Fibroblast of villous mesenchyme (primary cell): ENCODE measurements at regions not wholly inside any gene's neighbourhood (a gene's known extent, or its start where the extent isn't known, plus 50 kb on each side); places are given as distances from the start of the nearest gene placed in this dataset.
A peak's percentile ranks its signal among the peaks of the same experiment; 100 is the strongest.

ENCODE experiments used
- DNase-seq: peaks from one replicate; pipeline ENCODE4 v3.0.0-alpha.2; 2010; ENCODE audit warnings: low read depth
- H3K4me3 ChIP-seq: 2 replicates; pipeline ENCODE4 v1.5.1; 2011; ENCODE audit warnings: low read depth, mild to moderate bottlenecking, low read length
- CTCF ChIP-seq: IDR thresholded peaks from 2 replicates; pipeline ENCODE4 v1.5.1; 2012; ENCODE audit warnings: low read depth, mild to moderate bottlenecking, low read length; ENCODE audit not compliant: insufficient read depth

- no peak for TF ChIP-seq CTCF
- no peak for DNase-seq
- no peak overlapping the region for H3K4me3 ChIP-seq
Observed at GRCh38 chr17:77889135-77889505, 69.4 kb upstream of the TNRC6C start.

GRCh38 chr17:77889866-77890760, 68.4 kb upstream of the TNRC6C start:
- no peak for TF ChIP-seq CTCF
- no peak for DNase-seq
- no peak overlapping the region for H3K4me3 ChIP-seq

- no peak for TF ChIP-seq CTCF
- H3K4me3 ChIP-seq = no peak overlapping the region
- no peak for DNase-seq
Observed at GRCh38 chr17:77890771-77891170, 67.7 kb upstream of the TNRC6C start.

GRCh38 chr17:77891602-77892001, 66.9 kb upstream of the TNRC6C start:
- TF ChIP-seq CTCF = no peak
- no peak for DNase-seq
- H3K4me3 ChIP-seq = no peak overlapping the region

GRCh38 chr17:77892031-77892430, 66.5 kb upstream of the TNRC6C start:
- no peak for DNase-seq
- no peak for TF ChIP-seq CTCF
- H3K4me3 ChIP-seq = no peak overlapping the region

GRCh38 chr17:77892469-77893143, 65.9 kb upstream of the TNRC6C start:
- no peak overlapping the region for H3K4me3 ChIP-seq
- TF ChIP-seq CTCF = peak; percentile 23
- DNase-seq = no peak
